ENCODE measurements at regions not wholly inside any gene's neighbourhood (a gene's known extent, or its start where the extent isn't known, plus 50 kb on each side); places are given as distances from the start of the nearest gene placed in this dataset.

DNA sequence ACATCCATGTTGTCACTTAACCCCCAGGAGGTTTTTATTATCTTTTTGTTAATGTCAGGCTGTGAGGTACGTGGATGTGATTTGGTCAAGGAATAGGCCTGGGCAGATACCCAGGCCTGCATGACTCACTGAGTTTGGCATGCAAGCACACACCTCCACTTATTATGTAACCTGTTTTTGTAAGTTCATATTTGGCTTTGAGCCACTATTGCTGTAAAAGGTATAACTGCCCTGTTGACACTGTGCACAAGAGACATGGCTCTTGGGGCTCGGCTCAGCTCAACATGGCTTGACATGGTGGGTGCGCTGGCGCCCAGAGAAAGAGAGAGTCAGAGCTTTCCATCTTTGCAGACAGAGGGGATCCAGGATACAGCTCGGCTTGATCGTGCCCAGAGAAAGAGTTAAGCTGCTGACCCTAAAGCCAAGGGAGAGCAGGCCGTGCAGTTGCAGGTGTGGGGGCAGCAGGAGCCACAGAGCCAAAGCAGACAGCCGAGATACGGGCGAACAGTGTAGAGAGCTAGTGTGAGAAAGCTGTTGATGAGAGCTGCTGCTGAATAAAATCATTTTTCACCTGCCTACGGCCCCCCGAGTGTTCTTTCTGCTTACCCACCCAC, 67.9 kb upstream of the UNC13C start:
- TF ChIP-seq, protein P1, sequence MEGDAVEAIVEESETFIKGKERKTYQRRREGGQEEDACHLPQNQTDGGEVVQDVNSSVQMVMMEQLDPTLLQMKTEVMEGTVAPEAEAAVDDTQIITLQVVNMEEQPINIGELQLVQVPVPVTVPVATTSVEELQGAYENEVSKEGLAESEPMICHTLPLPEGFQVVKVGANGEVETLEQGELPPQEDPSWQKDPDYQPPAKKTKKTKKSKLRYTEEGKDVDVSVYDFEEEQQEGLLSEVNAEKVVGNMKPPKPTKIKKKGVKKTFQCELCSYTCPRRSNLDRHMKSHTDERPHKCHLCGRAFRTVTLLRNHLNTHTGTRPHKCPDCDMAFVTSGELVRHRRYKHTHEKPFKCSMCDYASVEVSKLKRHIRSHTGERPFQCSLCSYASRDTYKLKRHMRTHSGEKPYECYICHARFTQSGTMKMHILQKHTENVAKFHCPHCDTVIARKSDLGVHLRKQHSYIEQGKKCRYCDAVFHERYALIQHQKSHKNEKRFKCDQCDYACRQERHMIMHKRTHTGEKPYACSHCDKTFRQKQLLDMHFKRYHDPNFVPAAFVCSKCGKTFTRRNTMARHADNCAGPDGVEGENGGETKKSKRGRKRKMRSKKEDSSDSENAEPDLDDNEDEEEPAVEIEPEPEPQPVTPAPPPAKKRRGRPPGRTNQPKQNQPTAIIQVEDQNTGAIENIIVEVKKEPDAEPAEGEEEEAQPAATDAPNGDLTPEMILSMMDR (IDR thresholded peaks at IDR 0.05) = no peak
- no peak for TF ChIP-seq POLR2A (IDR thresholded peaks at IDR 0.05)
